ENCODE measurements at regions not wholly inside any gene's neighbourhood (a gene's known extent, or its start where the extent isn't known, plus 50 kb on each side); places are given as distances from the start of the nearest gene placed in this dataset.
A peak's percentile ranks its signal among the peaks of the same experiment; 100 is the strongest.

- TF ChIP-seq CTCF (IDR thresholded peaks at IDR 0.05; ENCODE audit: insufficient read depth, low read depth, low read length) (peak; percentile 84), EZH2 (IDR thresholded peaks at IDR 0.05; ENCODE audit: insufficient read depth, low read length) (no peak)
These were observed 259.1 kb downstream of the PCNX1 start for GRCh38 chr14:71166180-71166837.
